HepG2 (cell line): ENCODE measurements at regions not wholly inside any gene's neighbourhood (a gene's known extent, or its start where the extent isn't known, plus 50 kb on each side); places are given as distances from the start of the nearest gene placed in this dataset.

ENCODE experiments used
- CBFB ChIP-seq: sonication (generic); formaldehyde crosslinking; IDR thresholded peaks from 2 replicates; pipeline ENCODE4 v1.4.0; 2020; ENCODE audit warnings: missing genetic modification reagents
- GABPB1 ChIP-seq: IDR thresholded peaks from 2 replicates; pipeline ENCODE4 v1.6.1; 2016; ENCODE audit warnings: mild to moderate bottlenecking, missing genetic modification reagents, moderate library complexity, missing compliant biosample characterization
- TRIM24 ChIP-seq: sonication (generic); formaldehyde crosslinking; IDR thresholded peaks from 2 replicates; pipeline ENCODE4 v1.8.0; 2022; ENCODE audit warnings: mild to moderate bottlenecking, missing genetic modification reagents
- ZFX ChIP-seq: sonication (generic); formaldehyde crosslinking; IDR thresholded peaks from 2 replicates; pipeline ENCODE4 v1.4.0; 2020; ENCODE audit warnings: mild to moderate bottlenecking, low read depth, missing genetic modification reagents, moderate library complexity
- ZNF292 ChIP-seq: sonication (generic); formaldehyde crosslinking; IDR thresholded peaks from 2 replicates; pipeline ENCODE4 v1.8.1; 2022; ENCODE audit warnings: mild to moderate bottlenecking, low read depth, missing genetic modification reagents, borderline replicate concordance
- ZNF329 ChIP-seq: sonication (generic); formaldehyde crosslinking; IDR thresholded peaks from 2 replicates; pipeline ENCODE4 v1.9.0; 2021; ENCODE audit warnings: low read depth, mild to moderate bottlenecking, missing genetic modification reagents
- TF ChIP-seq, protein P1 (sequence below): sonication (generic); formaldehyde crosslinking; IDR thresholded peaks from 2 replicates; pipeline ENCODE4 v1.5.0; 2020; ENCODE audit warnings: mild to moderate bottlenecking, missing genetic modification reagents, moderate library complexity
- TF ChIP-seq, protein P2 (sequence below): sonication (generic); formaldehyde crosslinking; IDR thresholded peaks from 2 replicates; pipeline ENCODE4 v1.8.1; 2023; ENCODE audit warnings: missing genetic modification reagents, mild to moderate bottlenecking, borderline replicate concordance

DNA sequence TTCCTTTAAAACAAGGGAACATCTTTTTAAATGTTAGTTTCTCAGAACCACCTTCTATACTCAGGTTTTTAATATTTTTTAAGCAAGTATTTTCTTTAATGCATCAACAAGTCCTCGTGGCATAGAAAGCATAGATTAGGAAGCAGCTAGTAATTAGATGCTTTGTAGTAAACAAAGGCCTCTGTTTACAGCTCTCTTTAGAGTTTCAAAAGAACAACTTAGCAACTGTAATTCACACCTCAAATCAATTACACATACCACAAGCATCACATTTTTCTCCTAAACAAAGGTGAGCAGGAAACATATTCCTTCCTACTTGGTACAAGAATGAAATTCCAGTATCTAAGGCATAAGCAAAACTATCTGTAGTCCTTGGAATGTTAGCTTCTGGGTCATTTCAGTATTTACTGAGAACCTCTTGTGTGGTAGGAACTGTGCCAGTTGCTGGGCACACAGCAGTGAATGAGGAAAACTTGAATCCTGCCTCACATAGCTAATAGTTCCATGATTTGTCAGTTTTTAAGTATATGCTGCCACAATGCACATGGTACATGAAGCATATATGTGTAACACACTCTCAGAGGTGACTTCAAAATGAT is 249.1 kb downstream of the CEMIP2 start:
- TF ChIP-seq ZNF292 (CRISPR knock-in tag) (no peak), CBFB (CRISPR knock-in tag) (no peak), ZNF329 (no peak), ZFX (CRISPR knock-in tag) (no peak), GABPB1 (no peak), TRIM24 (CRISPR knock-in tag) (no peak)
- TF ChIP-seq, protein P1, sequence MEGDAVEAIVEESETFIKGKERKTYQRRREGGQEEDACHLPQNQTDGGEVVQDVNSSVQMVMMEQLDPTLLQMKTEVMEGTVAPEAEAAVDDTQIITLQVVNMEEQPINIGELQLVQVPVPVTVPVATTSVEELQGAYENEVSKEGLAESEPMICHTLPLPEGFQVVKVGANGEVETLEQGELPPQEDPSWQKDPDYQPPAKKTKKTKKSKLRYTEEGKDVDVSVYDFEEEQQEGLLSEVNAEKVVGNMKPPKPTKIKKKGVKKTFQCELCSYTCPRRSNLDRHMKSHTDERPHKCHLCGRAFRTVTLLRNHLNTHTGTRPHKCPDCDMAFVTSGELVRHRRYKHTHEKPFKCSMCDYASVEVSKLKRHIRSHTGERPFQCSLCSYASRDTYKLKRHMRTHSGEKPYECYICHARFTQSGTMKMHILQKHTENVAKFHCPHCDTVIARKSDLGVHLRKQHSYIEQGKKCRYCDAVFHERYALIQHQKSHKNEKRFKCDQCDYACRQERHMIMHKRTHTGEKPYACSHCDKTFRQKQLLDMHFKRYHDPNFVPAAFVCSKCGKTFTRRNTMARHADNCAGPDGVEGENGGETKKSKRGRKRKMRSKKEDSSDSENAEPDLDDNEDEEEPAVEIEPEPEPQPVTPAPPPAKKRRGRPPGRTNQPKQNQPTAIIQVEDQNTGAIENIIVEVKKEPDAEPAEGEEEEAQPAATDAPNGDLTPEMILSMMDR, result no peak
- TF ChIP-seq, protein P2, sequence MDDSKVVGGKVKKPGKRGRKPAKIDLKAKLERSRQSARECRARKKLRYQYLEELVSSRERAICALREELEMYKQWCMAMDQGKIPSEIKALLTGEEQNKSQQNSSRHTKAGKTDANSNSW (CRISPR knock-in tag), result no peak
